ENCODE measurements at regions not wholly inside any gene's neighbourhood (a gene's known extent, or its start where the extent isn't known, plus 50 kb on each side); places are given as distances from the start of the nearest gene placed in this dataset.

DNA sequence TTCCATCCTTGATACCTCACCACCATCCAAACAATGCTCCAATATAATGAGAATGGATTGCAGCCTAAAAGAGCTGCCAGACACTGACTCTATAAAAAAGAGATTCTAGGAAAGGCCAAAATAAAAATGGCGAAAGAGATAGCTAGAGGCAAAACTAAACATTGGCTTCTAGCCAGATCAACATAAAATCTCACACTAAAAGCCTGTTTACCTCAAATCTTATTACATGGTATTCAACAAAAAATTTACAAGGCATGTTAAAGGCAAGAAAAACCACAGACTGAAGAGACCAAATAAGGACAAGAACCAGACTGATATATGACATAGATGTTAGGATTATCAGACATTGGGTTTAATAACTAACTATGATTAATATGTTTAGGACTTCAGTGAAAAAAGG, 1127.0 kb downstream of the DNAJB9 start:
- H3K36me3 ChIP-seq (ENCODE audit: control insufficient read depth in 2 of 2, insufficient read depth in 2 of 2, low read length in 1 of 2): no peaks in the 10 kb centered on the region
- in situ Hi-C loops (cut with MboI): no loop called here
- intact Hi-C loops (cut with micrococcal nuclease; ENCODE audit: unreplicated experiment): no loop called here
- H3K4me2 ChIP-seq (ENCODE audit: control insufficient read depth, insufficient read depth): no peak overlapping the region
- H3K27me3 ChIP-seq (replicated peaks in 1 of 2; ENCODE audit: control insufficient read depth in 2 of 2, insufficient read depth in 2 of 2, low read length in 1 of 2): no peaks in the 10 kb centered on the region
- H3K27ac ChIP-seq (ENCODE audit: control insufficient read depth, insufficient read depth): no peak overlapping the region
- no peaks in the 10 kb centered on the region for H3K4me1 ChIP-seq (ENCODE audit: control insufficient read depth, insufficient read depth, low read length)
- DNase-seq (ENCODE audit: low read depth, low spot score) (no peak), FAIRE-seq (no peak), ATAC-seq (no peak)
- ChIA-PET SMC1A (ENCODE audit: uncharacterized antibody, unreplicated experiment) (interaction anchor here (1.0 kb wide), 1 partner anchor 143 kb away, joined by 3 read pairs; no protein-coding TSS in a partner anchor), CTCF (no interaction called here), RAD21 (ENCODE audit: unreplicated experiment) (no interaction called here), POLR2A (no interaction called here)
- BruUV-seq (replicated peaks): no TSS peak
- 50% methylated on average over 1 of the region's 1 CpG for WGBS (ENCODE audit: insufficient coverage, insufficient replicate concordance, low lambda C conversion rate, missing lambda C conversion rate)
- no peak overlapping the region for H2AFZ ChIP-seq (ENCODE audit: control insufficient read depth, low read depth, low read length)
- H3K9me3 ChIP-seq (replicated peaks; ENCODE audit: control insufficient read depth, insufficient read depth, low read length): no peaks in the 10 kb centered on the region
- no peak overlapping the region for H3K9ac ChIP-seq (ENCODE audit: control insufficient read depth, insufficient read depth, low read length)
- no peaks in the 10 kb centered on the region for H4K20me1 ChIP-seq (ENCODE audit: control insufficient read depth, insufficient read depth)
- H3K4me3 ChIP-seq: no peak overlapping the region
- TF ChIP-seq SIN3A (IDR thresholded peaks at IDR 0.05; ENCODE audit: low read depth, low read length): no peak
- no peak for TF ChIP-seq ESRRA (IDR thresholded peaks at IDR 0.05; ENCODE audit: low read length)
- no peak for TF ChIP-seq LARP7 (IDR thresholded peaks at IDR 0.05)
- no peak for TF ChIP-seq GABPA (IDR thresholded peaks at IDR 0.05; ENCODE audit: low read depth)
- no peak for TF ChIP-seq SUZ12 (IDR thresholded peaks at IDR 0.05; ENCODE audit: unreplicated experiment)
- TF ChIP-seq RCOR1 (conservative IDR thresholded peaks at IDR 0.05; ENCODE audit: low read depth, low read length): no peak
- TF ChIP-seq SREBF1 (IDR thresholded peaks at IDR 0.05; ENCODE audit: low read length): no peak
- TF ChIP-seq JUNB (IDR thresholded peaks at IDR 0.05): no peak
- no peak for TF ChIP-seq BMI1 (IDR thresholded peaks at IDR 0.05; ENCODE audit: borderline replicate concordance)
- TF ChIP-seq, protein P1, sequence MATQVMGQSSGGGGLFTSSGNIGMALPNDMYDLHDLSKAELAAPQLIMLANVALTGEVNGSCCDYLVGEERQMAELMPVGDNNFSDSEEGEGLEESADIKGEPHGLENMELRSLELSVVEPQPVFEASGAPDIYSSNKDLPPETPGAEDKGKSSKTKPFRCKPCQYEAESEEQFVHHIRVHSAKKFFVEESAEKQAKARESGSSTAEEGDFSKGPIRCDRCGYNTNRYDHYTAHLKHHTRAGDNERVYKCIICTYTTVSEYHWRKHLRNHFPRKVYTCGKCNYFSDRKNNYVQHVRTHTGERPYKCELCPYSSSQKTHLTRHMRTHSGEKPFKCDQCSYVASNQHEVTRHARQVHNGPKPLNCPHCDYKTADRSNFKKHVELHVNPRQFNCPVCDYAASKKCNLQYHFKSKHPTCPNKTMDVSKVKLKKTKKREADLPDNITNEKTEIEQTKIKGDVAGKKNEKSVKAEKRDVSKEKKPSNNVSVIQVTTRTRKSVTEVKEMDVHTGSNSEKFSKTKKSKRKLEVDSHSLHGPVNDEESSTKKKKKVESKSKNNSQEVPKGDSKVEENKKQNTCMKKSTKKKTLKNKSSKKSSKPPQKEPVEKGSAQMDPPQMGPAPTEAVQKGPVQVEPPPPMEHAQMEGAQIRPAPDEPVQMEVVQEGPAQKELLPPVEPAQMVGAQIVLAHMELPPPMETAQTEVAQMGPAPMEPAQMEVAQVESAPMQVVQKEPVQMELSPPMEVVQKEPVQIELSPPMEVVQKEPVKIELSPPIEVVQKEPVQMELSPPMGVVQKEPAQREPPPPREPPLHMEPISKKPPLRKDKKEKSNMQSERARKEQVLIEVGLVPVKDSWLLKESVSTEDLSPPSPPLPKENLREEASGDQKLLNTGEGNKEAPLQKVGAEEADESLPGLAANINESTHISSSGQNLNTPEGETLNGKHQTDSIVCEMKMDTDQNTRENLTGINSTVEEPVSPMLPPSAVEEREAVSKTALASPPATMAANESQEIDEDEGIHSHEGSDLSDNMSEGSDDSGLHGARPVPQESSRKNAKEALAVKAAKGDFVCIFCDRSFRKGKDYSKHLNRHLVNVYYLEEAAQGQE (IDR thresholded peaks at IDR 0.05; ENCODE audit: low read depth, low read length): no peak
- TF ChIP-seq EED (IDR thresholded peaks at IDR 0.05; ENCODE audit: low read depth): no peak
- no peak for TF ChIP-seq PAX8 (IDR thresholded peaks at IDR 0.05)
- no peak for TF ChIP-seq POLR2A (IDR thresholded peaks at IDR 0.05; ENCODE audit: low read depth, low read length)
- no peaks in the 10 kb centered on the region for H3K79me2 ChIP-seq (ENCODE audit: control insufficient read depth, insufficient read depth, low read length)
